AG04450 (cell line): ENCODE measurements at regions not wholly inside any gene's neighbourhood (a gene's known extent, or its start where the extent isn't known, plus 50 kb on each side); places are given as distances from the start of the nearest gene placed in this dataset.

Source experiments
- CTCF ChIA-PET: fragments of 300-600, 350-600 bp; formaldehyde crosslinking; extraction: SDS; loops from one replicate; lab custom pipeline; 2022; ENCODE audit warnings: antibody characterized with exemption, inconsistent platforms; lab: Charles Lee
- POLR2A ChIA-PET: fragments of 350-600 bp; formaldehyde crosslinking; extraction: SDS; loops from one replicate; lab custom pipeline; 2021; ENCODE audit warnings: antibody characterized with exemption, inconsistent platforms; lab: Yijun Ruan, JAX
- DNase-seq: peaks from one replicate; pipeline ENCODE4 v3.0.0-alpha.2; 2011; ENCODE audit warnings: low read depth, low spot score
- H3K27ac ChIP-seq: one replicate; pipeline ENCODE4 v1.5.1; 2012; ENCODE audit warnings: low read depth, low read length, control low read depth
- H3K27me3 ChIP-seq: one replicate; pipeline ENCODE4 v1.6.0; 2012; ENCODE audit warnings: low read length; ENCODE audit not compliant: control insufficient read depth, insufficient read depth
- H3K4me3 ChIP-seq: 2 replicates; pipeline ENCODE4 v1.5.1; 2011; ENCODE audit warnings: mild to moderate bottlenecking, low read depth, low read length, control low read depth
- H3K9me3 ChIP-seq: 2 replicates; pipeline ENCODE4 v1.5.1; 2012; ENCODE audit warnings: low read length; ENCODE audit not compliant: control insufficient read depth, insufficient read depth
- CTCF ChIP-seq: IDR thresholded peaks from 2 replicates; pipeline ENCODE4 v1.5.1; 2011; ENCODE audit warnings: low read depth, low read length, control low read depth, inconsistent platforms

GRCh38 chr11:33540427-33540826, 160.2 kb downstream of the C11orf91 start:
- H3K27ac ChIP-seq: no peak overlapping the region
- CTCF ChIA-PET: interaction anchor here (0.5 kb wide), 1 partner anchor 177 kb away, joined by 4 read pairs; no protein-coding TSS in a partner anchor
- no peak for TF ChIP-seq CTCF
- DNase-seq: no peak
- POLR2A ChIA-PET: no interaction called here
- H3K4me3 ChIP-seq: no peak overlapping the region
- H3K9me3 ChIP-seq: no peaks in the 10 kb centered on the region
- no peaks in the 10 kb centered on the region for H3K27me3 ChIP-seq

- no peaks in the 10 kb centered on the region for H3K27me3 ChIP-seq
- H3K4me3 ChIP-seq: no peak overlapping the region
- CTCF ChIA-PET: no interaction called here
- no peak for TF ChIP-seq CTCF
- DNase-seq: no peak
- POLR2A ChIA-PET: no interaction called here
- H3K27ac ChIP-seq: no peak overlapping the region
- H3K9me3 ChIP-seq: peaks cover 2% of the 10 kb centered on the region; the same call in 1 of the 2 replicates
These were observed 160.9 kb downstream of the C11orf91 start for GRCh38 chr11:33539751-33540150.

- CTCF ChIA-PET: no interaction called here
- no peak for TF ChIP-seq CTCF
- POLR2A ChIA-PET: no interaction called here
- DNase-seq: no peak
- Histone ChIP-seq H3K27me3 (no peaks in the 10 kb centered on the region), H3K4me3 (no peak overlapping the region), H3K27ac (no peak overlapping the region), H3K9me3 (peaks cover 3% of the 10 kb centered on the region; the same call in 1 of the 2 replicates)
These were observed 161.9 kb downstream of the C11orf91 start for GRCh38 chr11:33538726-33539125.

GRCh38 chr11:33536178-33536577, 164.4 kb downstream of the C11orf91 start:
- Histone ChIP-seq H3K9me3 (peaks cover 3% of the 10 kb centered on the region; the same call in 1 of the 2 replicates), H3K27me3 (no peaks in the 10 kb centered on the region), H3K4me3 (no peak overlapping the region), H3K27ac (no peak overlapping the region)
- POLR2A ChIA-PET: no interaction called here
- DNase-seq: no peak
- TF ChIP-seq CTCF: no peak
- CTCF ChIA-PET: interaction anchor here (1.0 kb wide), 1 partner anchor 206 kb away, joined by 3 read pairs; no protein-coding TSS in a partner anchor

GRCh38 chr11:33534575-33534974, 166.1 kb downstream of the C11orf91 start:
- no peak for TF ChIP-seq CTCF
- H3K9me3 ChIP-seq: peaks cover 3% of the 10 kb centered on the region
- H3K4me3 ChIP-seq: no peak overlapping the region
- no peak for DNase-seq
- no peaks in the 10 kb centered on the region for H3K27me3 ChIP-seq
- ChIA-PET CTCF (no interaction called here), POLR2A (interaction anchor here (0.7 kb wide), 1 partner anchor 9 kb away, joined by 4 read pairs; no protein-coding TSS in a partner anchor)
- no peak overlapping the region for H3K27ac ChIP-seq
